Uterus (tissue), 3 donors: ENCODE measurements at regions not wholly inside any gene's neighbourhood (a gene's known extent, or its start where the extent isn't known, plus 50 kb on each side); places are given as distances from the start of the nearest gene placed in this dataset.

Source experiments
- DNase-seq, 2 donors: peaks; one replicate each; pipeline ENCODE4 v3.0.0-alpha.2; 2019 to 2020
- H3K27ac ChIP-seq, 2 donors: fragments of 200-600 bp; sonication (generic); 1 replicate in 1 of 2; 2 replicates in 1 of 2; pipeline ENCODE4 v1.5.1; 2016 to 2018
- H3K27me3 ChIP-seq, 2 donors: fragments of 200-600 bp; sonication (generic); one replicate each; pipeline ENCODE4 v1.5.1; 2018 to 2019; ENCODE audit warnings: control low read depth in 1 of 2
- H3K36me3 ChIP-seq, 2 donors: fragments of 200-600 bp; sonication (generic); one replicate each; pipeline ENCODE4 v1.5.1; 2019; ENCODE audit warnings: control low read depth in 1 of 2
- H3K4me1 ChIP-seq, 2 donors: fragments of 200-600 bp; sonication (generic); one replicate each; pipeline ENCODE4 v1.5.1; 2018 to 2019; ENCODE audit warnings: control low read depth in 1 of 2
- H3K4me3 ChIP-seq, 2 donors: fragments of 200-600 bp; sonication (generic); 1 replicate in 1 of 2; 2 replicates in 1 of 2; pipeline ENCODE4 v1.5.1; 2018 to 2019; ENCODE audit warnings: mild to moderate bottlenecking in 1 of 2
- H3K9me3 ChIP-seq, 2 donors: fragments of 200-600 bp; sonication (generic); one replicate each; pipeline ENCODE4 v1.5.1; 2019; ENCODE audit warnings: control low read depth in 1 of 2
- CTCF ChIP-seq, 4 experiments: fragments of 200-600 bp in 2 of 4; fragments of 450-650 bp in 2 of 4; sonication (generic) in 2 of 4; IDR thresholded peaks; one replicate each; pipeline ENCODE4 v1.5.1; 2016 to 2019; ENCODE audit warnings: antibody characterized with exemption in 4 of 4, mild to moderate bottlenecking in 2 of 4, moderate library complexity in 1 of 4
- POLR2A ChIP-seq, 2 donors: fragments of 450-650 bp; IDR thresholded peaks; one replicate each; pipeline ENCODE4 v1.6.1; 2016; ENCODE audit warnings: antibody characterized with exemption in 2 of 2, mild to moderate bottlenecking in 1 of 2, moderate library complexity in 1 of 2
- intact Hi-C: fragments of 100-400 bp; cut with DNase I; formaldehyde crosslinking; loops from one replicate; pipeline ENCODE4 v1.15.1; 2023; ENCODE audit warnings: low total_unique reads
- donor health status: DM: yes; HTN: yes; CAD: no.

DNA sequence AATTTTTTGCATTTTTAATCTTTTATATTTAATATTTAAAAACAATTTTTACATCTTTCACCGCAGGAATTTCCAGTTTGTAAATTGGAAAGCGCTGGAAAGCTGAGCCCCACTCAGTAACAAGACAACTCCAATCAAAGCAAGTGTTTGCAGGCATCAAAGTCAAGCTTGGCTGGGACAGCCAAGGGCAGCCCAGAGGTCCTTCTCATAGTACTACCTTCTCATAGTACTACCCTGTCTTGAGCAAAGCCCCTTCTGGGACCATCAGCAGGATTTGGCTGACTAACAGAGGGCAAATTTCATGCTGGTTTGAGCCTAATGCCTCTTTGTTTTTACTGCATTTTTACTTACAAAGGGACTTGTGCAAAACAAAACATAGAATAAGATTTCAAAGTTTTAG lies 228.3 kb downstream of the SIM1 start:
- peaks cover 0 to 4% of the 10 kb centered on the region in 2 donors for H3K27me3 ChIP-seq
- H3K4me3 ChIP-seq: no peak overlapping the region
- TF ChIP-seq CTCF (IDR thresholded peaks at IDR 0.05) (no peak), POLR2A (IDR thresholded peaks at IDR 0.05) (no peak)
- no peaks in the 10 kb centered on the region for H3K36me3 ChIP-seq
- no peaks in the 10 kb centered on the region for H3K9me3 ChIP-seq
- no peak for DNase-seq
- intact Hi-C loops: no loop called here
- no peaks in the 10 kb centered on the region for H3K4me1 ChIP-seq
- H3K27ac ChIP-seq: no peak overlapping the region

GRCh38 chr6:100235631-100236030 lies 229.1 kb downstream of the SIM1 start:
- intact Hi-C loops: no loop called here
- H3K27me3 ChIP-seq: peaks cover 0 to 4% of the 10 kb centered on the region in 2 donors
- no peaks in the 10 kb centered on the region for H3K36me3 ChIP-seq
- H3K4me1 ChIP-seq: no peaks in the 10 kb centered on the region
- no peak for TF ChIP-seq CTCF (IDR thresholded peaks at IDR 0.05)
- no peak for TF ChIP-seq POLR2A (IDR thresholded peaks at IDR 0.05)
- no peaks in the 10 kb centered on the region for H3K9me3 ChIP-seq
- DNase-seq: no peak
- H3K27ac ChIP-seq: no peak overlapping the region
- H3K4me3 ChIP-seq: no peak overlapping the region

GRCh38 chr6:100234625-100235024 lies 230.1 kb downstream of the SIM1 start:
- Histone ChIP-seq H3K27ac (no peak overlapping the region), H3K27me3 (peaks cover 0 to 4% of the 10 kb centered on the region in 2 donors), H3K36me3 (no peaks in the 10 kb centered on the region), H3K4me1 (no peaks in the 10 kb centered on the region), H3K4me3 (no peak overlapping the region), H3K9me3 (no peaks in the 10 kb centered on the region)
- intact Hi-C loops: no loop called here
- DNase-seq: no peak
- TF ChIP-seq CTCF (IDR thresholded peaks at IDR 0.05) (no peak), POLR2A (IDR thresholded peaks at IDR 0.05) (no peak)

- TF ChIP-seq CTCF (IDR thresholded peaks at IDR 0.05) (no peak), POLR2A (IDR thresholded peaks at IDR 0.05) (no peak)
- Histone ChIP-seq H3K27ac (no peak overlapping the region), H3K4me1 (no peaks in the 10 kb centered on the region), H3K27me3 (peaks cover 0 to 4% of the 10 kb centered on the region in 2 donors), H3K9me3 (no peaks in the 10 kb centered on the region), H3K36me3 (no peaks in the 10 kb centered on the region), H3K4me3 (no peak overlapping the region)
- no peak for DNase-seq
- intact Hi-C loops: no loop called here
These were observed 231.7 kb downstream of the SIM1 start for GRCh38 chr6:100232781-100233573.

DNA sequence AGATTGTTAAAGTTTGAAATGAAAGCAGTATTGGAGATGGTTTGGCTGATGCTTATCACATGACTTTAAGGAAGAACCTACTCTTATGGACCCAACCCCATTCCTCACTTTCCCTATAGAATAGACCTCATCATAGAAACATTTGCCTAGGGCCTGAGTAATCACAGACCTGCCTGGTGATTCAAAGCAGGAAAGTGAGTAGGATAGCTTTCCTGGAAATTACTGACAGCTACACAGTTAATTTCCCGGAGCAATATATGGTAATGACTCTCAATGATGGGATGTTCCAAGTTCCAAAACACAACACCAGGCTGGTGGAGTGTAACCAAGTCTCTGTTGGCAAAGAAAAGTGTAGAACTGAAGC lies 233.8 kb downstream of the SIM1 start:
- intact Hi-C loops: no loop called here
- Histone ChIP-seq H3K27ac (no peak overlapping the region), H3K27me3 (peaks cover 0 to 4% of the 10 kb centered on the region in 2 donors), H3K36me3 (no peaks in the 10 kb centered on the region), H3K4me3 (no peak overlapping the region), H3K9me3 (no peaks in the 10 kb centered on the region), H3K4me1 (no peaks in the 10 kb centered on the region)
- DNase-seq: no peak
- TF ChIP-seq CTCF (IDR thresholded peaks at IDR 0.05) (no peak), POLR2A (IDR thresholded peaks at IDR 0.05) (no peak)
